GM12892 (cell line): ENCODE measurements at regions not wholly inside any gene's neighbourhood (a gene's known extent, or its start where the extent isn't known, plus 50 kb on each side); places are given as distances from the start of the nearest gene placed in this dataset.

Experiments used
- POLR2A ChIP-seq: IDR thresholded peaks from 2 replicates; pipeline ENCODE4 v1.6.1; 2011; ENCODE audit warnings: low read depth, low read length, control low read depth
- POLR2AphosphoS5 ChIP-seq: IDR thresholded peaks from 2 replicates; pipeline ENCODE4 v1.6.1; 2011; ENCODE audit warnings: low read depth, low read length, control low read depth
- TAF1 ChIP-seq: IDR thresholded peaks from 2 replicates; pipeline ENCODE4 v1.6.1; 2011; ENCODE audit warnings: low read depth, mild to moderate bottlenecking, control low read depth, low read length, borderline replicate concordance

DNA sequence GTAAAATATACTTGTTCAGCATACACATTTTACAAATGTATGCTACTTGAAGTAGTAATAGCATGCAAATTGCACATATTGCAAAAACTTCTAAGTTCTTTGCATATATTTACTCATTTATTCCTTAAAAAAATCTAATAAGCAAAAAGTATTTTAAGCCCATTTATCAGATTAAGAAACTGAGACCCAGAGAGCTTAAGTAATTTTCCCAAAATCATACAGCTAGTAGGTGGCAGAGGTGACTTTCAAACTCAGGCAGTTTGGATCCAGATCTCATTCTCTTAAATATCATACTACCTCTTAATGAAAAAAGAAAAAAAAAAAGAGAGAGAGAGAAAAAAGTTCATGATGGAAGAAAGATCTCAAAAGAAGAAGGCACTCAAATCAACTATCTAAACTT is 157.9 kb downstream of the RPS12 start:
- no peak for TF ChIP-seq POLR2AphosphoS5
- no peak for TF ChIP-seq TAF1
- no peak for TF ChIP-seq POLR2A
